ENCODE measurements at regions not wholly inside any gene's neighbourhood (a gene's known extent, or its start where the extent isn't known, plus 50 kb on each side); places are given as distances from the start of the nearest gene placed in this dataset.

- TF ChIP-seq CTCF (IDR thresholded peaks at IDR 0.05): no peak
- TF ChIP-seq POLR2A (IDR thresholded peaks at IDR 0.05): no peak
Observed at GRCh38 chr9:108617676-108618075, 238.1 kb downstream of the ACTL7B start.
